OCI-LY1 (cell line): ENCODE measurements at regions not wholly inside any gene's neighbourhood (a gene's known extent, or its start where the extent isn't known, plus 50 kb on each side); places are given as distances from the start of the nearest gene placed in this dataset.

Experiments
- H2AFZ ChIP-seq: fragments of 200-600 bp; sonication (generic), shearing (Covaris generic); 2 replicates; pipeline ENCODE4 v1.6.0; 2014; ENCODE audit warnings: antibody characterized with exemption, mild to moderate bottlenecking, low read length
- H3F3A ChIP-seq: fragments of 200-600 bp; sonication (generic), shearing (Covaris generic); 2 replicates; pipeline ENCODE4 v1.6.0; 2014; ENCODE audit warnings: mild to moderate bottlenecking, antibody characterized with exemption, low read length, moderate library complexity; ENCODE audit not compliant: insufficient read depth
- H3K27ac ChIP-seq: fragments of 200-600 bp; sonication (generic); 2 replicates; pipeline ENCODE4 v1.5.1; 2014; ENCODE audit warnings: low read length, mixed run types, mild to moderate bottlenecking, low read depth; ENCODE audit not compliant: poor library complexity, severe bottlenecking
- H3K27me3 ChIP-seq: fragments of 200-600 bp; sonication (generic); 2 replicates; pipeline ENCODE4 v1.6.0; 2014; ENCODE audit warnings: antibody characterized with exemption, mild to moderate bottlenecking, low read length, moderate library complexity; ENCODE audit not compliant: insufficient read depth
- H3K36me3 ChIP-seq: fragments of 200-600 bp; sonication (generic); 2 replicates; pipeline ENCODE4 v1.6.1; 2014; ENCODE audit warnings: mild to moderate bottlenecking, antibody characterized with exemption, low read length, moderate library complexity, mixed read lengths; ENCODE audit not compliant: insufficient read depth
- H3K4me1 ChIP-seq: fragments of 200-600 bp; sonication (generic); 2 replicates; pipeline ENCODE4 v1.5.1; 2014; ENCODE audit warnings: mild to moderate bottlenecking, low read length, moderate library complexity; ENCODE audit not compliant: insufficient read depth, severe bottlenecking
- H3K4me2 ChIP-seq: fragments of 200-600 bp; sonication (generic), shearing (Covaris generic); 2 replicates; pipeline ENCODE4 v1.6.1; 2014; ENCODE audit warnings: low read length
- H3K4me3 ChIP-seq: fragments of 200-600 bp; sonication (generic); 2 replicates; pipeline ENCODE4 v1.5.1; 2014; ENCODE audit warnings: low read length, low read depth, mild to moderate bottlenecking, mixed read lengths; ENCODE audit not compliant: poor library complexity, severe bottlenecking
- H3K79me2 ChIP-seq: fragments of 200-600 bp; shearing (Covaris generic); 2 replicates; pipeline ENCODE4 v1.6.1; 2016; ENCODE audit warnings: mixed run types, low read length, mixed read lengths; ENCODE audit not compliant: insufficient read depth
- H3K9ac ChIP-seq: fragments of 200-600 bp; sonication (generic), shearing (Covaris generic); 2 replicates; pipeline ENCODE4 v1.6.1; 2014; ENCODE audit warnings: mild to moderate bottlenecking, low read length, mixed read lengths
- H3K9me2 ChIP-seq: fragments of 200-600 bp; sonication (generic), shearing (Covaris generic); 2 replicates; pipeline ENCODE4 v1.6.1; 2014; ENCODE audit warnings: low read depth, mild to moderate bottlenecking, low read length, mixed read lengths
- H3K9me3 ChIP-seq: fragments of 200-600 bp; shearing (Covaris generic); 2 replicates; pipeline ENCODE4 v1.6.1; 2014; ENCODE audit warnings: low read length, mixed read lengths
- H4K20me1 ChIP-seq: fragments of 200-600 bp; sonication (generic), shearing (Covaris generic); 2 replicates; pipeline ENCODE4 v1.6.0; 2016; ENCODE audit warnings: mild to moderate bottlenecking, low read length; ENCODE audit not compliant: insufficient read depth
- EZH2 ChIP-seq: fragments of 200-600 bp; sonication (generic), shearing (Covaris generic); IDR thresholded peaks from 2 replicates; pipeline ENCODE4 v1.8.0; 2017; ENCODE audit warnings: borderline replicate concordance, mixed run types, mild to moderate bottlenecking, antibody characterized with exemption, low read length, moderate library complexity, mixed read lengths
- TF ChIP-seq, protein P1 (sequence below): fragments of 200-600 bp; sonication (generic), shearing (Covaris generic); IDR thresholded peaks from 2 replicates; pipeline ENCODE4 v1.5.1; 2017; ENCODE audit warnings: mild to moderate bottlenecking, antibody characterized with exemption, low read length, moderate library complexity, mixed read lengths

DNA sequence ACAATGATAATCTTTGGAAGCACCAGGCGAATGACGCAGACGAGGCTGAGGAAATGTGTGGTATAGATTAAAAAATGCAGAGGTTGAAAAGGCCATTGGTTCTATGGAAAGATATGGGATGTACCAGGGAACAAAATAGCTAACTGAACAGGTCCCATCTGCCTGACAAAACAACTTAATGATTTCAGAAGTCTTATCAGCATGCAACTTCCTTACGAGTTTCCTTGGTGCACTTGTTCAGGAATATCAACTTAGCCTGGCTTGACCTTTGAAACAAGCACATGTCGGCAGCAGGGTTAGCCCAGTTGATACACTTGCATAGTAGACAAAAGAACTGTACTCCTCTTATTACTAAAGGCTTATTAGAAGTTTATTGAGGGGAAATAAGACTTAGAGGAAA, 90.9 kb upstream of the CDH11 start:
- no peaks in the 10 kb centered on the region for H3K4me1 ChIP-seq
- TF ChIP-seq EZH2, result no peak
- TF ChIP-seq, protein P1, sequence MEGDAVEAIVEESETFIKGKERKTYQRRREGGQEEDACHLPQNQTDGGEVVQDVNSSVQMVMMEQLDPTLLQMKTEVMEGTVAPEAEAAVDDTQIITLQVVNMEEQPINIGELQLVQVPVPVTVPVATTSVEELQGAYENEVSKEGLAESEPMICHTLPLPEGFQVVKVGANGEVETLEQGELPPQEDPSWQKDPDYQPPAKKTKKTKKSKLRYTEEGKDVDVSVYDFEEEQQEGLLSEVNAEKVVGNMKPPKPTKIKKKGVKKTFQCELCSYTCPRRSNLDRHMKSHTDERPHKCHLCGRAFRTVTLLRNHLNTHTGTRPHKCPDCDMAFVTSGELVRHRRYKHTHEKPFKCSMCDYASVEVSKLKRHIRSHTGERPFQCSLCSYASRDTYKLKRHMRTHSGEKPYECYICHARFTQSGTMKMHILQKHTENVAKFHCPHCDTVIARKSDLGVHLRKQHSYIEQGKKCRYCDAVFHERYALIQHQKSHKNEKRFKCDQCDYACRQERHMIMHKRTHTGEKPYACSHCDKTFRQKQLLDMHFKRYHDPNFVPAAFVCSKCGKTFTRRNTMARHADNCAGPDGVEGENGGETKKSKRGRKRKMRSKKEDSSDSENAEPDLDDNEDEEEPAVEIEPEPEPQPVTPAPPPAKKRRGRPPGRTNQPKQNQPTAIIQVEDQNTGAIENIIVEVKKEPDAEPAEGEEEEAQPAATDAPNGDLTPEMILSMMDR, result no peak
- H2AFZ ChIP-seq, result no peak overlapping the region

DNA sequence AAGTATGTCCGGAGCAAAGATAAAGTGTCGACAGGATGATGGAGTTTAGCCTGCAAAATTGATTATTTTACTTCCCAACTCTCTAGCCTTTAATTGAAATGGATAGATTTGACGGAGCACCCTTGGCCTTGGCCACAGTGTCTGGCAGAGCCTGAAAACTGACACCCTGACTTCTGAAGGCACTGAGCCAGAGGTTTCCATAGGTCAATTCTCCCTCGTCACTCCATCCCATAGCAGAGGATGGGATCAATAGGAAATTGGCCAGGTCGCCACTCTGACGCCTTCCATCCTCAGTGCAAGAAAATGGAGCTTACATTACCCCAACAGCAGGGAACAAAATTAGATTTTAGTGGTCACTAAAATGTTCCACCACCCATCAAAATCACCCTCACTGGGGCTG, 90.4 kb upstream of the CDH11 start:
- Histone ChIP-seq H3K4me1 (no peaks in the 10 kb centered on the region), H3K9me2 (no peaks in the 10 kb centered on the region), H3K4me2 (no peak overlapping the region), H3K4me3 (no peak overlapping the region), H3K9me3 (no peaks in the 10 kb centered on the region), H3K36me3 (no peaks in the 10 kb centered on the region), H3F3A (no peaks in the 10 kb centered on the region), H3K27me3 (no peaks in the 10 kb centered on the region), H2AFZ (no peak overlapping the region), H3K79me2 (no peaks in the 10 kb centered on the region), H4K20me1 (no peaks in the 10 kb centered on the region), H3K9ac (no peak overlapping the region), H3K27ac (no peak overlapping the region)
- TF ChIP-seq, protein P1, result no peak
- TF ChIP-seq EZH2, result no peak

More for the DNA sequence above, 90.9 kb upstream of the CDH11 start:
- H3K4me2 ChIP-seq, result no peak overlapping the region
- H4K20me1 ChIP-seq, result no peaks in the 10 kb centered on the region
- H3K36me3 ChIP-seq, result no peaks in the 10 kb centered on the region
- H3K27ac ChIP-seq, result no peak overlapping the region
- H3K27me3 ChIP-seq, result no peaks in the 10 kb centered on the region
- H3F3A ChIP-seq, result no peaks in the 10 kb centered on the region
- H3K79me2 ChIP-seq, result no peaks in the 10 kb centered on the region
- H3K9me2 ChIP-seq, result no peaks in the 10 kb centered on the region
- no peak overlapping the region for H3K9ac ChIP-seq
- no peak overlapping the region for H3K4me3 ChIP-seq
- no peaks in the 10 kb centered on the region for H3K9me3 ChIP-seq

DNA sequence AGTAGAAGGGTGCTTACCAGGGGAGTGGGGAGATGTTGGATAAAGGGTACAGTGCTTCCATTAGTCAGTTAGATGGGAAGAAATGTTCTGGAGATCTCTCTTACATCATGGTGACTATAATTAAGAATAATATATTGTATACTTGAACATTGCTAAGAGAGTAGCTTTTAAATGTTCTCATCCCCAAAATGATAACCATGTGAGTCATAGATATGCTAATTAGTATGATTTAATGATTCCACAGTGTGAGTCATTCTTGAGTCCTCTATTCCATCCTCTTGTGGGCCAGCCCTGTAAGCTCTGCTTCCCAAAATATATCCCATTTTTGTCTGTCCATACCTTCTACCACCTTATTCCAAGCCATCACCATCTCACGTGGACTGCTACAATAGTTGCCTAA, 80.6 kb upstream of the CDH11 start:
- Histone ChIP-seq H3K4me1 (no peaks in the 10 kb centered on the region), H3K79me2 (no peaks in the 10 kb centered on the region), H3K9ac (no peak overlapping the region), H3K9me2 (no peaks in the 10 kb centered on the region), H4K20me1 (no peaks in the 10 kb centered on the region), H3K27ac (no peak overlapping the region), H3K27me3 (no peaks in the 10 kb centered on the region), H3K4me3 (no peak overlapping the region), H2AFZ (no peak overlapping the region), H3K4me2 (no peak overlapping the region), H3K9me3 (no peaks in the 10 kb centered on the region), H3K36me3 (no peaks in the 10 kb centered on the region), H3F3A (no peaks in the 10 kb centered on the region)
- no peak for TF ChIP-seq EZH2
- TF ChIP-seq, protein P1, result no peak
